ENCODE measurements at regions not wholly inside any gene's neighbourhood (a gene's known extent, or its start where the extent isn't known, plus 50 kb on each side); places are given as distances from the start of the nearest gene placed in this dataset.

DNA sequence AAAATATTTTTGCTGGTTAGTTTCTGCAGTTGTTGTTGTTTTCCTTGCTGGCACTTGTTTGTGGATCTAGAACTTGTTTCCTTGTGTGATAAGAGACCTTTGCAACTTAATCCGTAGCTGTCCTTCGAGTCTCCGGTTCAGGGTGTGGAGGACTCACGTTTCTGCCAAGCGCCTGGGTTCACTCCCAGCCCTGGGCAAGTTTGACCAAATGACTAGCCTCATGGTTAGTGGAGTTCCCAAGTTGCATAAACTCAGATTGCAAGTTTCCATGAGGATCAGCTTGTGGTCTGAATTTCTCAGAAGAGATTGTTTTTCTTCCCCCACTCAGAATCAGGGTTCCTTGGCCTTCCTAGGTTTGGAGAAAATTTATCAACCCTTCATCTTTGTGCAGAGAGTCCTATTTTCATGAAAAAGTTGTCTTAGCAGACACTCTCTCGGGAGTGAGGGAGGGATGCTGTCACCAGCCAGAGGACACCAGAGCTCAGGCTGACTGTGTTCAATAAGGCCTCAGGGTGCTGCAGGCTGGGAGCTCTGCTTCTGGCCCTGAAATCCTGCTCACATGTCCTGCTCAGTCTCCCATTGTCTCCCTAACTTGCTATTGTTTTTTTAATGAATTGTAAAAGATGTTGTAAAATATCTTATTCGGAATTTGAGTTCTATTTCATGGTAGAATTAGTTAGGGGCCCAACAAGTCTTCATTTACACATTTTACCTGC is 377.7 kb upstream of the KLF6 start:
- in situ Hi-C loops (cut with HindIII; ENCODE audit: low pct_unique_long_range_greater_than_20kb, low sequenced_read_pairs) (no loop called here), intact Hi-C loops (cut with micrococcal nuclease; ENCODE audit: unreplicated experiment) (no loop called here)
- no peaks in the 10 kb centered on the region for H3K36me3 ChIP-seq (ENCODE audit: control insufficient read depth, insufficient read depth, low read length)
- TF ChIP-seq TCF7L2 (IDR thresholded peaks at IDR 0.05; ENCODE audit: low read depth, low read length): no peak
- TF ChIP-seq, protein P1, sequence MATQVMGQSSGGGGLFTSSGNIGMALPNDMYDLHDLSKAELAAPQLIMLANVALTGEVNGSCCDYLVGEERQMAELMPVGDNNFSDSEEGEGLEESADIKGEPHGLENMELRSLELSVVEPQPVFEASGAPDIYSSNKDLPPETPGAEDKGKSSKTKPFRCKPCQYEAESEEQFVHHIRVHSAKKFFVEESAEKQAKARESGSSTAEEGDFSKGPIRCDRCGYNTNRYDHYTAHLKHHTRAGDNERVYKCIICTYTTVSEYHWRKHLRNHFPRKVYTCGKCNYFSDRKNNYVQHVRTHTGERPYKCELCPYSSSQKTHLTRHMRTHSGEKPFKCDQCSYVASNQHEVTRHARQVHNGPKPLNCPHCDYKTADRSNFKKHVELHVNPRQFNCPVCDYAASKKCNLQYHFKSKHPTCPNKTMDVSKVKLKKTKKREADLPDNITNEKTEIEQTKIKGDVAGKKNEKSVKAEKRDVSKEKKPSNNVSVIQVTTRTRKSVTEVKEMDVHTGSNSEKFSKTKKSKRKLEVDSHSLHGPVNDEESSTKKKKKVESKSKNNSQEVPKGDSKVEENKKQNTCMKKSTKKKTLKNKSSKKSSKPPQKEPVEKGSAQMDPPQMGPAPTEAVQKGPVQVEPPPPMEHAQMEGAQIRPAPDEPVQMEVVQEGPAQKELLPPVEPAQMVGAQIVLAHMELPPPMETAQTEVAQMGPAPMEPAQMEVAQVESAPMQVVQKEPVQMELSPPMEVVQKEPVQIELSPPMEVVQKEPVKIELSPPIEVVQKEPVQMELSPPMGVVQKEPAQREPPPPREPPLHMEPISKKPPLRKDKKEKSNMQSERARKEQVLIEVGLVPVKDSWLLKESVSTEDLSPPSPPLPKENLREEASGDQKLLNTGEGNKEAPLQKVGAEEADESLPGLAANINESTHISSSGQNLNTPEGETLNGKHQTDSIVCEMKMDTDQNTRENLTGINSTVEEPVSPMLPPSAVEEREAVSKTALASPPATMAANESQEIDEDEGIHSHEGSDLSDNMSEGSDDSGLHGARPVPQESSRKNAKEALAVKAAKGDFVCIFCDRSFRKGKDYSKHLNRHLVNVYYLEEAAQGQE (IDR thresholded peaks at IDR 0.05; ENCODE audit: insufficient read depth in 1 of 2, low read depth in 2 of 2, low read length in 1 of 2): no peak
- no peak for TF ChIP-seq SIN3A (IDR thresholded peaks at IDR 0.05; ENCODE audit: borderline replicate concordance, insufficient read depth, low read depth, low read length)
- no peak for TF ChIP-seq POLR2AphosphoS5 (IDR thresholded peaks at IDR 0.05; ENCODE audit: low read depth, low read length)
- TF ChIP-seq CTCF (IDR thresholded peaks at IDR 0.05): no peak
- 0 out of 2 replicates have a peak overlapping the region, but pooled peaks have one; percentile 12 for H3K27ac ChIP-seq (ENCODE audit: low read length)
- CTCF ChIA-PET: no interaction called here
- no peak for DNase-seq (ENCODE audit: low read depth, low spot score)
- no TSS peak for BruUV-seq (replicated peaks)
- no peaks in the 10 kb centered on the region for H3K9me3 ChIP-seq (ENCODE audit: control insufficient read depth, insufficient read depth, low read depth, low read length)
- no peaks in the 10 kb centered on the region for H3K4me1 ChIP-seq (ENCODE audit: control insufficient read depth, insufficient read depth, low read length)
- H3K4me3 ChIP-seq (ENCODE audit: low read depth in 2 of 2, low read length in 2 of 2): no peak overlapping the region
- POLR2A ChIA-PET: no interaction called here
- ATAC-seq: no peak
- H3K27me3 ChIP-seq (ENCODE audit: control insufficient read depth, insufficient read depth, low read length): no peaks in the 10 kb centered on the region

DNA sequence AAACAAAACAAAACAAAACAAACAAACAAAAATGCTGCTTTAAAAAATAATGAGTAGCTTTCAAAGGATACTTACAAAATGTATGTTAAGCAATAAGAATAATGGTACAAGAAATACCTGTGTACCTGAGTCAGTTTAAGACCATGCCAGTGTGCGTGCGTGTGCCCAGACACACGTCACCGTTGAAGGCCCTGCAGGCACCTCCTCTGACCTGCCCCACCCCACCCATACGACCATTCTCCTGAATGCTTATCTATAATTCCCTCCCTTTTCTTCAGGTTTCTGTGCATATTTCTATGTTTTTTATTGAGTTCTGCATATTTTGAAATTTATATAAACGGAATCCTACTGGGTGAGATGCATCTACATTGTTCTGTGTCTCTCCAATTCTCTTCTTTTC is 374.2 kb upstream of the KLF6 start:
- DNase-seq (ENCODE audit: low read depth, low spot score) (no peak), ATAC-seq (no peak)
- POLR2A ChIA-PET: no interaction called here
- Histone ChIP-seq H3K9me3 (ENCODE audit: control insufficient read depth, insufficient read depth, low read depth, low read length) (no peaks in the 10 kb centered on the region), H3K36me3 (ENCODE audit: control insufficient read depth, insufficient read depth, low read length) (no peaks in the 10 kb centered on the region), H3K27me3 (ENCODE audit: control insufficient read depth, insufficient read depth, low read length) (no peaks in the 10 kb centered on the region), H3K4me3 (ENCODE audit: low read depth in 2 of 2, low read length in 2 of 2) (no peak overlapping the region), H3K4me1 (ENCODE audit: control insufficient read depth, insufficient read depth, low read length) (no peaks in the 10 kb centered on the region), H3K27ac (ENCODE audit: low read length) (no peak overlapping the region)
- TF ChIP-seq CTCF (IDR thresholded peaks at IDR 0.05) (no peak), TCF7L2 (IDR thresholded peaks at IDR 0.05; ENCODE audit: low read depth, low read length) (no peak), POLR2AphosphoS5 (IDR thresholded peaks at IDR 0.05; ENCODE audit: low read depth, low read length) (no peak), SIN3A (IDR thresholded peaks at IDR 0.05; ENCODE audit: borderline replicate concordance, insufficient read depth, low read depth, low read length) (no peak)
- TF ChIP-seq, protein P1 (IDR thresholded peaks at IDR 0.05; ENCODE audit: insufficient read depth in 1 of 2, low read depth in 2 of 2, low read length in 1 of 2): no peak
- intact Hi-C loops (cut with micrococcal nuclease; ENCODE audit: unreplicated experiment): no loop called here
- no TSS peak for BruUV-seq (replicated peaks)
- in situ Hi-C loops (cut with HindIII; ENCODE audit: low pct_unique_long_range_greater_than_20kb, low sequenced_read_pairs): no loop called here
- CTCF ChIA-PET: no interaction called here

Measured in Panc1 (cell line).